Loucy (cell line): ENCODE measurements at regions not wholly inside any gene's neighbourhood (a gene's known extent, or its start where the extent isn't known, plus 50 kb on each side); places are given as distances from the start of the nearest gene placed in this dataset.

Experiments used
- CTCF ChIP-seq: fragments of 200-600 bp; sonication (generic); conservative IDR thresholded peaks from 2 replicates; pipeline ENCODE4 v1.5.1; 2014; ENCODE audit warnings: mild to moderate bottlenecking, antibody characterized with exemption, low read length
- EZH2phosphoT487 ChIP-seq: fragments of 200-600 bp; IDR thresholded peaks from 2 replicates; pipeline ENCODE4 v1.6.1; 2018; ENCODE audit warnings: antibody characterized with exemption, mild to moderate bottlenecking, moderate library complexity, borderline replicate concordance

- peak; percentile 62 for TF ChIP-seq CTCF
- no peak for TF ChIP-seq EZH2phosphoT487
These were observed 1224.7 kb upstream of the CELF4 start for GRCh38 chr18:38790303-38790702.
